ENCODE measurements at regions not wholly inside any gene's neighbourhood (a gene's known extent, or its start where the extent isn't known, plus 50 kb on each side); places are given as distances from the start of the nearest gene placed in this dataset.
A peak's percentile ranks its signal among the peaks of the same experiment; 100 is the strongest.
"Not testable (repeated sequence)": the region's sequence is repeated elsewhere in the genome, so short reads cannot be mapped to it uniquely, and the experiment has no call there.

DNA sequence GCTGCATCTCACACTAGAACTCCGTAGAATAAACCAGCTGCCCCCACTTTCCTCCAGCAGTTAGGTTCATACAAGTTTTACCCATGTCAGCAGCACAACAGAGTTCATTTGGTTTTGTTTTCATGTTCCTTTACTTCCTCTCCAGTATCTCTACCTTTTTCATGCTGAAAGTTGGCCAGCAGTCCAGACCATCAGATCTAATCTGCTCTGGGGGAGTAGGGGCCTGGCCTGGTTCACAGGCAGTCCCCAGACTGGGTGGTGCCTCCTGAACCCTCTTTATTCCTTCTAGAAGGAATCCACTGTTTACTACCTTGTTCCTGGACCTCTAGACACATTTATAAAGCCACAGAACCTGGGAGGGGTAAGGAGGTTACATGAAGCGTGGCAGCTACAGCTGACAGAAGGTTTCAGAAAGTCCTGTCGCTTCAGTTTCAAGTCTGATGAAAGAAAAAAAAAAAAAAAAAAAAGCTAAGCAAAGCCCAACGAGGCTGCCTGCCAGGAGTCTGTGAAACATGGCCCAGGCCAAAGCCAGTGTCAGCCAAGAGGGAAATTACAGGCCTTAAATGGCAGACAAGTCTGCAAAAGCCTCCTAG lies 184.6 kb upstream of the JUN start:
- DNase-seq: peak in 25 of 56 donors; percentile 0 to 42 (median 14)

DNA sequence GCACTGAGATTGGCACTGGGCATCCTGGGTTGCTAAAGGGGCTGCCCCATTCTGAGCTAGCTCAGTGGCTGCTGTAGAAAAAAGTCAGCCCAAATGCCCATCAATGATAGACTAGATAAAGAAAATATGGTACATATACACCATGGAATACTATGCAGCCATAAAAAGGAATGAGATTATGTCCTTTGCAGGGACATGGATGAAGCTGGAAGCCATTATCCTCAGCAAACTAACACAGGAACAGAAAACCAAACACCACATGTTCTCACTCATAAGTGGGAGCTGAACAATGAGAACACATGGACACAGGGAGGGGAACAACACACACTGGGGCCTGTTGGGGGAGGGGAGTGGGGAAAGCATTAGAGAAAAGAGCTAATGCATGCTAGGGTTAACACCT lies 185.3 kb upstream of the JUN start:
- DNase-seq: not testable (repeated sequence)

DNA sequence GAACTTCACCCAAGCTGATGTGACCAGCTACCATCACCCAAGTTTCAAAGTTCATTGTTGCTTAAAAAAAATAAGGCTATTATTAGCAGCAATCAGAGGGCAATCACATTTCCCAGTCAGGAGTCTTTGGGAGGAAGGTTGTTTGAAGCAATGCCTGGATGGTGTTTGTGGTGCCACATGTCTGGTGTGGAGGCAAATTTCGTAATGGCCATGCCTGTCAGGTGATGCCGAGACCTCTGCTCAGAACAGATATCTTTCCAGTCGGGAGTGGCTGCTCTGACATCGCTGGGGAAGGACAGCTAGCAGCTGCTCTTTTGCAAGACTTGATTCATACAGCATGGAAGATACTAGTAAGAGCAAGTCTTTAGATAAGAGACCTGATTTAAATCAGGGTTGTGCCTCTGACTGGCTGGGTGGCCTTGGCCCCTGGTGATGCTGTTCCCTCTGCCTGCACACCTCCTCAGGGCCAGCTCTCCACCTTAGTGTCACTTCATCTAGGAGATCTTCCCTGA lies 187.8 kb upstream of the JUN start:
- no peak for DNase-seq

DNA sequence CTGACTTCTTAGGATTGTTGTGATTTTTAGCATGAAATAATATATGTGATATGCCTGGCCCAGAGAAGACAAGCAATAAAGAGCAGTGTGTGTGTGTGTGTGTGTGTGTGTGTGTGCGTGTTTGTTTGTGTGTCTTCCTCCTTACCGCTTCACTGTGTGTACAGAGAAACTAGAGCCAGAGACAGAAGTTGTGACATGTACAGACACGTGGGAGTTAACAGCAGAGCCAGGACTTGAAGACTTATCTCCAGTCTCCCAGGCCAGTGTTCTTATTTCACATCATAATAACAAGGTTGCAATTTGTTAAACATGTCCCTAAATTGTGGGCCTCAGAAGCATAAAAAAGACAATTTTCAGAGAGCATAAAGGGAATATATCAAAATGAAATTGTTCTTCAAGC lies 192.0 kb upstream of the JUN start:
- no peak for DNase-seq

DNA sequence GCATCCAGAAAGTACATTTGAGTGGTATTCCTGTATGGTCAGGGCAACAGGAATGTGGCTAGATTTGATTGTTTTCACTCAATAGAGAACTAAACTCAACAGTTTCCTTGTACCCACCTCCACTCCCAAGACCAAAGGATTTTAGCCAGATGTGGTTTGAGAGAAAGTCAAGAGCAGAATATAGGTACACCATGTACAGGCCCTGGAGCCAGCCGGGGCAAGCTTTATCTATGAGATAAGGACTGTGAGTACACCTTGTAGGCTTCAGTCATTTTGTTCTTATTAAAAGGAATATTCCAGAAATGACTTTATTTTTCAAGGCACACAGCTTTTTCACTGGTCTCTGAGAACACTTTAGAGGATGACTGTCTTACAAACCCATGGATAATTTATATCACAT lies 192.4 kb upstream of the JUN start:
- no peak for DNase-seq

DNA sequence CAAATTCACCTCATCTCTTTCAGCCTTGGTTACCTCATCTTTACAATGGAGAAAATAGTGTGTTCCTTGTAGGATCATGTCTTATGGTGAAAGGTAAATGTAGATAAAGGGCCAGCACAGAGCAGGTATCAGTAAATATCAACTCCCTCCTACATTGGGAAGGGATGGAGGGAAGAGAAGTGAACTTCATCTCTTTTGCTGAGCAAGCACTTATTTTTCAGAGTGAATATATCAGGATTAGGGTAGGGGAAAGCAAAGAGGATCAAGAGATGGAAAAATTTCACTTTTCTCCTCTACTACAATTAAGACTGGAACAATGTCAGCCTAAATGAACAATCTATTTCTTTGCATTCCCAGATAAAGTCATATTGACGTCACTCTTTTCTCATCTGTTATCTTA lies 193.8 kb upstream of the JUN start:
- no peak for DNase-seq

DNA sequence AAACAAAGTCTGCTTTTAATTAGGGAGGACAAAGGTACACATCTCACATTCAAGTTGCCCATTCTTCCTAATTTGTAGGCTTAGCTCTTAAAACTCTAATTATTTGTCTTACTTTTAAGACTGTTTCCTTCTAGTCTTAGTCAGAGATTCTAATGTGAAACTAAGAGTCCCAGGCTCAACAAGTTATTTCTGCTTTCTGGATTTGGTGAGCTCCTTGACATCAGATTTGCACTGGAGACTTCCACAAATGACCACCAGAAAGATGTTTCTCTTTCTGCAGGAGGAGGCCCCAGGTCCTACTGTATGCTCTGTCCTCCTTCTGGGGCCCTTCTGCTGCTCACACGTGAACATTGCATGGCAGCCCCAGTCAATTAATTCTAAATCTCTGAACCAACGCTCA lies 194.2 kb upstream of the JUN start:
- no peak for DNase-seq

DNA sequence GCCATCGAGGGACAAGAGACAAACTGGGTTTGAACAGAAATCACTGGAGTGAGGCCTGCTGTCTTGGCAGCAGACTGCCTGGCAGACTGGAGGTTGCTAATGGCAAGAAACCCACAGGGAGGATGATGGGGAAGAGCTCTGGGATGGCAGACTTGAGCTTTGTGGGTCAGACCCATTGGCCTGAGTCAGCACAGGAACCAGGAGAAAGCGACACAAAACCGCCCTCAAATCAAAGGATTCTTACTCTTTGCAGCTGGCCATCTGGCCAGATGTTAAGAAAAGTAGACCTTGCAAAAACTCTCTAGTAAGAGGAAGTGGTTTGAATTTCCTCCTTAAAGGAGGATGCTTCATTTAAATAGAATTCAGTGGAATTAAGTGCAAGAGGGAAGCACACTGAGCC lies 195.2 kb upstream of the JUN start:
- no peak for DNase-seq

DNA sequence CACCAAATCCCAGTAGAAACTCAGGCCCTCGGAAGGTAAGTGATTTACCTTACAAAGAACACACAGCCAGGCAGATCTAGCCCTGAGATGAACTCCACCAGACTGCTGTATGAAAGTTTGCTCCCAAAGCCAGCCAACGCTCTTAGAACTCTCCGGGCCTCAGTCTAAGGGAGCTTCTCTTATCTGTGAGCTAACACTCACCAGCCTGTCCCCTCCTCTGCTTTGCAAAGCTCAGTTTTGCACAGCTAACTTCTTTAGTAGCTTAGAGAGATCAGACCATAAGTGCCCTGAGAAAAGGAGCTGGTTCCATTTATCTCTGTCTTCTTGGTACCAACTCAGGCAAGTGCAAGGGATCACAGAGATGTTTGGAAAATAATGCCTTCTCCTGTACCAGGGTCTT lies 195.8 kb upstream of the JUN start:
- no peak for DNase-seq

DNA sequence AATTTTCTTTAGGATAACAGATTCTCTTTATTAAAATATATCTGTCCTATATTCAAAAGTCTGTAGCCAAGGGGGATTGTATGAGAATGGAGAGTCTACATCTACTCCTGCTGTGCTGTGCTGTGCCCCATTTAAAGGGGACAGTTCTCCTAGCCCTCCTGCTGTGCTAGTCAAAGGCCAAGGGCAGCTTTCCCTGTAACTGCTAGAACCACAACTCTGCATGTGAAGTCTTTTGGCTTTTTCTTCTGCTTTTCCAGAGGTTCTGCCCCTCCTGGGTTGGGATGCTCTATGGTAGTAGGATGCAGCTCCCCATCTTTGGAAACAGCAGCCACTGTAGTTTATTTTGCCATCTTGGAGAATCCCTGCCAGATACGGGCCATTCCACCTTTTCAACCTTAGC lies 197.5 kb upstream of the JUN start:
- DNase-seq: no peak

DNA sequence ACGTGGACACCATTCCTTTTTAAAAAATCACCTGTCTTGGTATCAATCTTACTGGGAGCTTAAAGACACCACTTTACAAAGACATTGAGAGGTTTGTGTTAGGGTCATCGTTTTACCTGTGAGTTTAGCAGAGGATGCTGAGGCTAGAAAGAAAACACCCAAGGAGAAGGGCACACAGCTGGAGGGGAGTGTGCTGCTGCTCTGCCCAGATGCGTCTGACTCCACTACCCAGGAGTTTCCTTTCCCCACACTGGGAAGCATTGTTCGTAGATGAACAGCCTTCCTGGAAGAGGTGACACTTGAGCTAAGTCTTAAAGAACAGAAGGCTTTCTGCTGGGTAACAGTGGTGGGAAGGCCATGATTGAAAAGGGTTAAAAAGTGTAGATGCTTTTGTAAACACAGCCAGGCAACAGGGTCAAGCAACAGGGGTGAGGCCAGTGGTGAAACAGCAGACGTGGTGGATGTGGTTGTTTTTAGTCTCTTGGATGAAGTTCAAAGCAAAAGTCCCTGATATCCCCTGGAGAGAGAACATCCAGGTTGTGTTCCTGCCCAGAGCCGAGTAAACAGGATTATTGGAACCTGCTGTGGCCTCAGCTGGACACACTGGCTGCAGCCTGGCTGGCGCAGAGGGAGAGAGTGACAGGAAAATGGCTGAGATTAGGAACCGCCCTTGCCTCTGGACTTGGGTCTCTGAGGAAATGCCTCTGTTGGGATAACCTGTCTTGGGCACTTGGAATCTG lies 198.6 kb upstream of the JUN start:
- no peak for DNase-seq

DNA sequence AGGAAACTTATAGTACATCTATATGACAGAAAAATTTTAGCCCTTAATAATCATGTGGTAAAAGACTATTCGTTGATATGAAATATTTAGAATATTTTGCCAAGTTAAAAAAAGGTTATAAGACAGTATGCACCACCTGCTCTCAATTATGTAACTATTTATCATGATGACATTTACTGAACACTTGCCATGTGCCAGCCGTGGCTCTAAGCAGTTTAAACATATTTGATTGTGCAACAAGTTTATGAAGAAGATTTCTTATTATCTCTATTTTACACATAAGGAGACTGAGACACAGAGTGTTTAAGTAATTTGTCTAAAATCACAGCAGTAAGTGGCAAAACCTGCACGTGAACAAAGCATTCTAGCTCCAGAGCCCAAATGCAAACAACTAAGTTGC lies 199.3 kb upstream of the JUN start:
- DNase-seq: no peak

DNA sequence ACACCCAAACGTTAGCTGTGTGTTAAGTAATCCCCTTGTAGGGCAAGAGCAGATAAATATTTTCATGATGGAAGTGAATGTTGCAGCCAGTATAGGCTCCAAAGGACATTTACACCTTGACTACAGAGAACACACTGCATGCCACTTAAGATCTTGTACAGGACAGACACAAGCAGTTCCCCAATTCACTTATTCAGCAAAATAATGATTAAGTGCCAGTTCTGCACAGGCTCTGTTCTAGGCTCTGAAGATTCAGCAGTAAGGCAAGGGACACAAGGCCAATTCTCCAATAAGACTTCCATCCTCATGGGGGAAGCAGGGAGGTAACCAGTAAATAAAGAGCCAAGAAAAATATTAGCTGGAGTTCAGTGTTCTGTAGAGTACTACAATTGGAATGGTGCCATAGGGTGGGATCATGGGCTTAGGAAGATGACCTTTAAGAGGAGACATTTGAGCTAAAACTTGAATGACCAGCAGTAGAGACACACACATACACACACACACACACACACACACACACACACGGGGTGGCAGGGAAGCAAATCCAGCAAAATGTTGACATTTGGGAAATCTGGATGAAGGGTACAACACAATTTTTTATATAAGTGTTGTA lies 199.9 kb upstream of the JUN start:
- DNase-seq: no peak

DNA sequence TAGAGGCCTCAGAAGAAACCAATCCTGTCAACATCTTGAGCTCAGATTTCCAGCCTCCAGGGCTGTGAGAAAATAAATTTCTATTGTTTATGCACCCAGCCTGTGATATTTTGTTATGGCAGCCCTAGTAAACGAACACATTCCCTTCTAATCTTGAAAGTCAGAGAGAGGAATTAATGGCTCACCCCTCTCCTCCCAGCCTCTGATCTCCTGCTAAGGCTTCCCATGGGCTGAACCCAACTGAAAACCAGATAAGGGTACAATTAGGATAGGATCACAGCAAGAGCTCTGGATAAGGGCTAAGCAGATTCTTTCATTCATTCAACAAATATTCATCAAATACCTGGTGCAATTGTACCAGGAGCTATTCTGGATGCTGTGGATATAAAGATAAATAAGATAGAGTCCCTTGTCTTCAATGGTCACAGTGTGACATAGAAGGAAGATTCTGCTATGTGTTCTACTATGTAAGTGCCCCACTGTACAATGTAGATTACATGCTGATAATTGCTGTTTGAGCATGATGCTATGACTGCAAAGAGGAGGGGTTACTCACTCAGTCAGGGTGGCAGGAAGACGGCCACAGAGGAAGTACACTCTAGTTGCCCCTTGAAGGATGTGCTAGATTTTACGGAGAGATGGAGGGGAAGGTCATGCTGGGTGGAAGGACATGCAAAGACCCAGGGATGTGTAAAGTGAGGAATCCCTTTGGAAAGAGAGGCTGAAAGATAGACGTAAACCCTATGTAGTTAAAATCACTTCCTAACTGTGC lies 203.3 kb upstream of the JUN start:
- no peak for DNase-seq

DNA sequence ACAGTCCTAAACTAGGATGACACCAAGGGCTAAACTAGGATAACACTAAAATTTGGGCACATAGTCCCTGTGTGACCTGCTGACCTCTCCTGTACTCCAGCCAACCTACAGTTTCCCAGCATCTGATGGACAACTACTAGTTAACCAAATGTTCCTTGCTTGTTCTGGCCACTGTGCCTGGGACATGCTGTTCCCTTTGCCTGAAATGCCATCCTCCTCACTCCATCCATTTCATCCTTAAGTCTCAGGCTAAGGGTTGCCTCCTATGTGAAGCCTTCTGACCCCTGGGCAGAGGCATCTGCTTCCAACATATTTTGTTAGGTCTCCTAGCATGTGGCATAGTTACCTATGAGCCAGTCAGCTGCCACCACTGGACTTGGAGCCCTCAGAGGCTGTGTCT lies 204.9 kb upstream of the JUN start:
- no peak for DNase-seq

DNA sequence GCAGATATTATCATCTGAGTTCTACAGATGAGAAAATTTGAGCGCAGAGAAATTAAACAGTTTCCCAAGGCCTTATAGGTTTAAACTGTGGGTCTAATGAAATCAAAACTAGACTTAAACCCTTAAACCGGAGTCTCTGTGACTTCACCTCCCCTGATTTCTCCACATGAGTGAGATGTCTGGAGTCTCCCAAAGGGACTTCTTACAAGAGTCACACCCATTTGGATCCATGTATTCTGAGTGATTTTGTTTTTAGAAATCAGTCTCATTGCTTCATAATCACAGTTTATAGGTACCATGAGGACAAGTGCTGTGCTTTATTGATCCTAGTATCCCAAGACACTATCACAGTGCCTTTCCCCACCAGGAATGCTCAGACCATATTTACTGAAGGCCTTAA lies 206.0 kb upstream of the JUN start:
- DNase-seq: no peak

DNA sequence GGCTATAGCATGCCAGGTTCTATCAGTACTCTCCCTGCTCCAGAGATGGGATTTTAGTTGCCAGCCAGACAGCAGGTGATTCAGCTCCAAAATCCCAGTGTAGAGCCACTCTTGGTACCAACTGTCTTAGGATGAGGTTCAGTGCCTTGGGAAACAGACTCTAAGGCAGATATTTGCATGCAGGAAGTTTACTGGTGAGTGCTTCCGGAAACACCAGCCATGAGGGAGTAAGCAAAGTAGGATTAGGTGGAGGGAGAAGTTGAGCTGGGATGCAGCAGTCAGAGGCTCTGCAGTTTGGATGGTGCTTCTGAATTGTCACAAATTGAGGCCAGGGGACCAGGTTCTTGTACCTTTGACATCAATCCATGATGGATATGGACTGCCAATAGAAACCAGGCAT lies 207.5 kb upstream of the JUN start:
- no peak for DNase-seq

DNA sequence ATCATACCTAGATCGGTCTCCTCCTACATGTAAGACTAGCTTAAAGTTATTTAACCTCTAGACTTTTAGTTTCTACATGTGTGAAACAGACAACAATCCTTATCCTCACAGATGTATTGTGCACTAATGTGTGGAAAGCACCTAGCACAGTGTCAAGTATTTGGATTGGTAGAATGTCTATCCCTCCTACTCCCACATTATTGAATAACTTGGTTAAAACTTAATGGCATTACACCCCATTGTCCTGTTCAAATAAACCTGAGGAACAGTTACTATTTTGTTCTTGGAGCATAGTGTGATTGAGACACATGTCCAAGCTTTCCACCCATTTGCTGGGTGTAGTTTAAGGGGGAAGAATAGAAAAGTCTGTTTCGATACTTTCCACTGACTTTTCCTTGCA lies 208.8 kb upstream of the JUN start:
- no peak for DNase-seq

DNA sequence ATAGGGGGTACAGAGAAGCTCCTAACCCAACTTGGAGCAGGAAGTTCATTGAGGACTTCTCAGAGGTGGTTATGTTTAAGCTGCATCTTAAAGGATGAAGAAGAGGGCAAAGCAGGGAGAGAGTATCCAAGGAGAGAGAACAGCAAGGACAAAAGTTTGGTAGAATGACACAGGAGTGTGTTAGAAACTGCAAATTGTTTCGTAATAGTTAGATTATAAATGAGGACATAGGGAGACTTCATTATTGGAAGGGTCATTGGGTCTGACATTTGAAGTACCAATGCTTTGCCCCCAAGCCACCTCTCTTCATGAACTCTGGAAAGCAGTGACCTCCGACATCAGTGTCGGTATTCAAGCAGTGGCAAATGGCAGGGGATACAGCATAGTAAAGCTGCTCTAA lies 209.6 kb upstream of the JUN start:
- DNase-seq: no peak

DNA sequence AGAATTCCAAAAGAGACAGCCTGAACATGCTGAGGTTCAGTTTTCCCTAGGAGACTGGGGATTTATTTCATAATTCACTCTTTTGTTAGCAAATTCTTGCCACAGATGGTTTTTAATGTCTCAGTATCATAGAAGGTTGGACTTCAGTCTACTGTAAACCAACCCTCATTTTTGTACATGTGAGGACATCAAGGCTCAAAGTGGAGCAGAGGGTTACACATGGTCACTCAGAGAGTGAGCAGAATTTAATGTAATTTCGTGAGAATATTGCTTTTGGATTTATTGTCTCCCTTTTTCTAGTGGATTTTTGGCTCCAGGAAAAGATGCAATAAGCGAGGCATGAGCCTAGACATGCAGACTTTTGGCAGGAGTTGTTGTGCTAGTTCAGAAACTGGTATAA lies 210.8 kb upstream of the JUN start:
- DNase-seq: no peak

DNA sequence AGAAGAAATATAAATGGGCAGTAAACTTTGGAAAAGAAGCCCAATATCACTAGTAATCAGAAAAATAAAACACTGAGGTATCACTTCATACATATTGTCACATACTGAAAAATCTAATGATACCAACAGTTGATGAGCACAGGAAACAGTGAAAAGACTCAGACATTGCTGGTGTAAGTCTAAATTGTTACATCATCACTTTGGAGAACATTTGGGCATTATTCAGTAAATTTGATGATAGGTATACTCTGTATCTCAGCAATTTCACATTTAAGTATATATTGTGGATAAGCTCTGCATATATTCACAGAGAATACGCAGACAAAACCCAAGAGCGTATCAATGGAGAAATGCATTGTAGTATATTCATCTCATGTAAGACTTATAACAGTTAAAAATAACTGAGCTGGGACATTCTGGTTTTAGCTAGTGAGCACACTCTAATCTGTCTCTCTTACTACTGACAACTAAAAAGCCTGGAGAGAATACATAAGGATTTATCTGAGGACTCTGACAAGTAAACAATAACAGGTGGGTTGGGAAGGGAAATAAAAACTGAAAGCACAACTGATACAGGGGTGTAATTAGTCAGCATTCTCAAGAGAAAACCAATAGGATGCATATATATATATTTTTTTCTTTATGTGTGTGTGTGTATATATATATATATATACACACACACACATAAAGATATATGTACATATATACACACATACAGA lies 212.7 kb upstream of the JUN start:
- DNase-seq: no peak

DNA sequence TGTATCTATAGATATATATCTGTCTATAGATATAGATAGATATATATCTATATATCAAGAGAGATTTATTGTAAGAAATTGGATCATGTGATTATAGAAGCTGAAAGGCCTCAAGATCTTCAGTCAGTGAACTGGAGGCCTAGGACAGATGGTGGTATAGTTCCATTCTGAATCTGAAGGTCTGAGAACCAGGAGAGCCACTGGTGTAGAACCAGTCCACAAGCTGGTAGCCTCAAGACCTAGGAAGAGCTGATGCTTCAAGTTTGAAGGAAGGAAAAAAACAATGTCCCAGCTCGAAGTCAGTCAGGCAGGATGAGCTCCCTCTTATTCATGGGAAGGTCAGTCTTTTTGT lies 213.2 kb upstream of the JUN start:
- no peak for DNase-seq

Data from amygdala (tissue), 56 donors.